Mucosa of stomach (tissue), 1 donor: ENCODE measurements at regions not wholly inside any gene's neighbourhood (a gene's known extent, or its start where the extent isn't known, plus 50 kb on each side); places are given as distances from the start of the nearest gene placed in this dataset.

ENCODE experiments used
- H3K27me3 ChIP-seq: one replicate; pipeline ENCODE4 v1.7.0; 2013; ENCODE audit warnings: mild to moderate bottlenecking, low read length; ENCODE audit not compliant: control insufficient read depth, insufficient read depth
- H3K36me3 ChIP-seq: one replicate; pipeline ENCODE4 v1.7.0; 2013; ENCODE audit warnings: low read length; ENCODE audit not compliant: control insufficient read depth, insufficient read depth
- H3K4me1 ChIP-seq: one replicate; pipeline ENCODE4 v1.7.0; 2013; ENCODE audit warnings: mild to moderate bottlenecking, low read length; ENCODE audit not compliant: control insufficient read depth, insufficient read depth
- H3K4me3 ChIP-seq: one replicate; pipeline ENCODE4 v1.7.0; 2013; ENCODE audit warnings: low read length
- H3K9ac ChIP-seq: one replicate; pipeline ENCODE4 v1.7.0; 2013; ENCODE audit warnings: mild to moderate bottlenecking, low read length, moderate library complexity
- H3K9me3 ChIP-seq: one replicate; pipeline ENCODE4 v1.7.0; 2013; ENCODE audit warnings: mild to moderate bottlenecking, low read length, moderate library complexity; ENCODE audit not compliant: control insufficient read depth
- donor health status: Pancreatic carcinoma.

DNA sequence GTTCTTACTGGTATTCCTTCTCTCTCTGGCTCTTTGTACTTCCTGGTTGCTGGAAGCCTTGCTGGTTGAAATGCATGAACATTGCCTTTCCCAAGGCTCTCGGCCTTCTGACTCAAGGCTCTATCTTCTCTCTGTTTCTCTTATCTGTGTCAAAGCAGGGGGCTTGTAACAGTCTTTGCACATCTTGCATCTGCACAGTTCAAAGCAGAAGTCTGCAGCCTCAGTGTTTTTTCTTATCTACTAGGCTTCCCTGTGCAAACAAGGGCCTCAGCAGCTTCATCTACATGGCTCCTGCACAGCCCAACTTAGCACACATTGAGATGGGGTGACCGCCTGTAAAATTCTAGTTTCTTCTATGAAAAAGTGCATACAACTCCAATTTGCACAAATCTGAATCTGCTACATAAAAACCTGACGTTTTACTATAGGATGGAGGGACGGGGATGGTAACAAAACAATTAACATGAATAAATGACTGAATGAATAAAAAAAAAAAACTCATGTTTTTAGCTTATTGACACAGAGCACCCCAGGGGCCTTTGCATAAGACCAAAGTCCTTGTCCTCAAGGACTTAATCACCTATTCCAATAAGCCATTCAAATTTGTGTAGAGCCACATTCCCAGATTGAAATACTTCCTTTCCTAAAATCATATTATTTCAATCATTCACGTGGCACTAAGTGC, 458.3 kb downstream of the LMO4 start:
- H3K36me3 ChIP-seq: no peaks in the 10 kb centered on the region
- H3K4me3 ChIP-seq: no peak overlapping the region
- H3K9me3 ChIP-seq: no peaks in the 10 kb centered on the region
- no peaks in the 10 kb centered on the region for H3K27me3 ChIP-seq
- no peak overlapping the region for H3K9ac ChIP-seq
- peaks cover 43% of the 10 kb centered on the region for H3K4me1 ChIP-seq

DNA sequence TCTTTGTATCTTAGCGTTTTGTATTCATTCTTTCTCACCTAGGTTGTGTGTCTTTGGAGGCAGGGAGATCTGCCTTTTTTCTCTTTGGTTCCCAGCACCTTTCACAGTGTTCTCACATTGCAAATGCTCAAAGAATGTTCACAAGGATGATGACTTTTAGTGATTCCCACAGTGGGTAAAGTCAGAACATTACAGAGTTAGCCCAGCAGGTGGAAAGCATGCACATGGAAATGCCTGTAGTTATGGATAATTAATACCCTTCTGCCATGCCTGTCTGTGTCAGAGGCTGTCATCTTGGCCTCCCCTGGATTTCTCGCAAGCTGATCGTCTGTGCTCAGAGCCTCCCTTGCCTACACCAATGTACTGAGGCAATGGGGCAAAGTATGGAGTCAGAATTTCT, 458.9 kb downstream of the LMO4 start:
- Histone ChIP-seq H3K36me3 (no peaks in the 10 kb centered on the region), H3K4me3 (no peak overlapping the region), H3K27me3 (no peaks in the 10 kb centered on the region), H3K9me3 (no peaks in the 10 kb centered on the region), H3K4me1 (peaks cover 49% of the 10 kb centered on the region), H3K9ac (no peak overlapping the region)

DNA sequence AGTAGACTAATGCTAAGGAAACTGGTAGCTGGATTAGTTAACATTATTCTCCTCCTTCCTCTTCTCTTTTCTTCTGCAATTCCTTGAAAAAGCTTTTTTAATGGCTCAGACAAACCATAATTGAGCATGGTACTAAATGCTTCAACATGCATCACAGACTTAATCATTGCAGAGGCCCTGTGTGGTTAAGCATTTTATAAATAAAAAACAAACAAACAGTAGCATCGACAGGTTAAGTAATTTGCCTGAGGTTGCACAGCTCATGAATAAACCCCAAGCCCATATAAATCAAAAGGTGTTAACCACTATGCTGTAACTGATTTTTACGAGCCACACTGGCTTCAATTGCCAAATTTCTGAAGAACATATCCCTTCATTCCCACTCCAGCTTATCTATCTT, 462.1 kb downstream of the LMO4 start:
- Histone ChIP-seq H3K4me3 (no peak overlapping the region), H3K9ac (no peak overlapping the region), H3K4me1 (peaks cover 46% of the 10 kb centered on the region), H3K36me3 (no peaks in the 10 kb centered on the region), H3K9me3 (no peaks in the 10 kb centered on the region), H3K27me3 (no peaks in the 10 kb centered on the region)

DNA sequence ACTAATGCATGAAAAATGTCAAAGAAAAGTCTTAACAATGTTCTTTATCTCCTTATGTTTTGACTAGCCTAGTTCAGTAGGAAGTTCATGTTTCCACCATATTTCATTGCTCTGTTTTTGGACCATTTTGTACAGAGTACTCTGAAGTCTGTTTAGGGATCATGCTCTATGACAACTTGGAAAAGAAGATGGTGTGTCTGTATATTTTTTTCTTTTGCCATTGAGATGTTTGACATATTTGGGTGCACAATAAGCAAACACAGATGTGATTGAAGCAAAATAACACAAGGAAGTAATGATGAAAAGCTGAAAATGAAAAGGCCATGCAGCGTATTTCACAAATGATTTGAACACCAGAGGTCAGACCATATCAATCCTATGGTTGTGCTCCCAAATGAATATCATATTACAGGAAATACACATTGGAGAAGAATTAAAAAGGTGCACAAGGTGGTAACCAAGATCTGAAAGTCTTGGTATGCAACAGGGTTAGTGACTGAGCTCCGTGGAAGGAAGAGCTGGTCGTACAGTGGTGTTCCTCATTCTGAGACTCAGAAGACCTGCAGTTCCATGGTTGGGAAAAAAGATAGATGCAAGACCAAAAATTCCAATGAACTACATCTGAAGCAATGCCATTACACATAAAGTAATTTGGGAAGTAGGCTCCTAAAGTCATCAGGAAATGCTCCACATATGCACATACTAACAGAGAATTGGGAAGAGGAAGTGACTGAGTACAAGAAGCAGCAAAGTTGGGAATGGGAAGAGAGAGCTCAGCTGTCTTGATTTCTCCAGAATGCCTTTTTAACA, 463.5 kb downstream of the LMO4 start:
- Histone ChIP-seq H3K4me3 (no peak overlapping the region), H3K9ac (no peak overlapping the region), H3K4me1 (peaks cover 43% of the 10 kb centered on the region), H3K27me3 (no peaks in the 10 kb centered on the region), H3K36me3 (no peaks in the 10 kb centered on the region), H3K9me3 (no peaks in the 10 kb centered on the region)

DNA sequence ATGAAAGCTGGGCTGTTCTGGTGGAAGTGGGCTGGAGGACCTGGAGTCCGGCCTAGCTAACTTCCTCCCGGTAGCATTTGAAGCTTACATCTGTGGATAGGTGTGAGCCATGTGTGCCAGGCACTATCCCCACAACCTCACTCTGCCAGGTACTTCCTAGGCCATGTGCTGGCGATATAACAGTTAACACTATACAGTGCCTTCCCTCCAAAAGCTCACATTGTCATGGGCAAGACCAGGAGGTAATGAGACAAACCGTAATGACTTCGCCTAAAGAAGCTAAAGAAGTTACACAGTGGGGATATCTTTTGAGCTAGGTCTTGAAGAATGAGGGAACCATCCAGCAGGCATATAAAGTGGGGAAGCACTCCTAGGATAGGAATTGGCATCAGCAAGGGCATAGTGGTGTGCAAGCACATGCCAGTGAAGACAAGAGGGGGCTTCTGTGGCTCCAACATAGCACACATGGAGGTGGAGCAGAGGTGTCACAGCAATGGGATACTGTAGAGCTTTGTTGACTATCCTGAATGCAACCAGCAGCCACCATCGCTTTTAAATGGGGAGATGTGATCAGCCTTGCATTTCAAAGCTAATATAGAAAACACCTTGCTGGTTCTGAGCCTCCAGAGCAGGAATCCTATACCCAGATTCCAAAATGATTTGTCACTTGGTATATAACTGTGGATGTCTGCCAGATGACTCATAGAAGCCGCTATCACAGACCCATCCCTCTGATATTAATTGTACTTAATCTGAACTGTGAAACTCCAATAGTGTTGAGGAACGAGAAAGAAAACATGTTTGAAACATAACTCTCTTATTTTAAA, 466.3 kb downstream of the LMO4 start:
- no peaks in the 10 kb centered on the region for H3K9me3 ChIP-seq
- H3K36me3 ChIP-seq: no peaks in the 10 kb centered on the region
- H3K27me3 ChIP-seq: no peaks in the 10 kb centered on the region
- peaks cover 38% of the 10 kb centered on the region for H3K4me1 ChIP-seq
- no peak overlapping the region for H3K9ac ChIP-seq
- no peak overlapping the region for H3K4me3 ChIP-seq

DNA sequence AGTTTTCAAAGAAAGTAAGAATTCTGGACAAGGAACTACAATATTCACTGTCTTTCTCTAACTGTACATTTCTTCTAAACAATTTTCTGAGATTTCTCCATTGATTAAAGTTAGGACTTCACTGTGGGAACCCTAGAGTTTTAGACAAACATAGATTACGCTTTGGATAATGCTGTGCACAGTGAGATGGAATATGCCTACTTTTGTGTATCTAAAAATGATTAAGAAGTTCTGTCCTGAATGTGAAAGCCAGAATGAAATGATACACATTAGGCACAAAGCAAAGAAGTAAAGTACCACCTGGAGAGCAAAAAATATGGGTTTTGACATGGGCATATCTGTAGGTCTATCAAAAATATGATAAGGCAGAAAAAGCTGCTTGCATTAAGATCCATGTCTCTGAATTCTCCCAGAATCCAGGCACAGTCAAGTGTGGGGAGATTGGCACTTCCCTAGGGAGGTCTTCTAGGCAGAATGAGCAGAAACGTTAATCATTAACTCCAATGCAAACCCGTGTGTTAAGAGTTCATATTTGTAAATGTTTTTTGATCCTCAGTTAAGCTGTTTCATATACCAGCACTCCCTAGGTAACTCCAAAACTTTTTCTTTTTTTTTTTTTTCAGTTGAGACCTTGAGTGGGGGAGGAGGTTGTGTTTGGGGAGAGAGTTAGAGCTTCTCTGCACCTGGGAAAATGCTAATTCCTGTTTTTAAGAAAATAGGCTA, 467.1 kb downstream of the LMO4 start:
- H3K9me3 ChIP-seq: no peaks in the 10 kb centered on the region
- H3K27me3 ChIP-seq: no peaks in the 10 kb centered on the region
- no peak overlapping the region for H3K9ac ChIP-seq
- H3K36me3 ChIP-seq: no peaks in the 10 kb centered on the region
- H3K4me1 ChIP-seq: peaks cover 38% of the 10 kb centered on the region
- H3K4me3 ChIP-seq: no peak overlapping the region

DNA sequence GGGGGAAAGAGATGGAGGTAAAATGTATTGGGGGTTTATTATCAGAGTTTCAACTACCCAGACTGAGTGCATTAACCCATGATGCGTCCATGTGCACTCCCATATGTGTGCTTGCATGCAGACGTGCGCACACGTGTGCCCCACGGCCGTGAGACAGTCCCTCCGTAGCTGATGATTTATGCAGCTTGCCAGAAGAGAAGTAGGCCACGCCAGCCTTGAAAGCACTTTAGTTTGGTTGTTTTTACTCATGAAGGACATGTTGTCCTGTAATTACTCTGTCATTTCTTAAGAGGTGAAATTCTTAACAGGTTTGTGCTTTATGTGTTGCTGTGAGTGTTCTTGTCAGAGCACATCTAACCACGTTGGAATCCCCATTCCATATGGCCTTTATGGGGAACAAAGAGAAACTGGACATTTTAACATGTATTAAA, 467.8 kb downstream of the LMO4 start:
- Histone ChIP-seq H3K9ac (no peak overlapping the region), H3K4me3 (no peak overlapping the region), H3K4me1 (peaks cover 38% of the 10 kb centered on the region), H3K27me3 (no peaks in the 10 kb centered on the region), H3K36me3 (no peaks in the 10 kb centered on the region), H3K9me3 (no peaks in the 10 kb centered on the region)

DNA sequence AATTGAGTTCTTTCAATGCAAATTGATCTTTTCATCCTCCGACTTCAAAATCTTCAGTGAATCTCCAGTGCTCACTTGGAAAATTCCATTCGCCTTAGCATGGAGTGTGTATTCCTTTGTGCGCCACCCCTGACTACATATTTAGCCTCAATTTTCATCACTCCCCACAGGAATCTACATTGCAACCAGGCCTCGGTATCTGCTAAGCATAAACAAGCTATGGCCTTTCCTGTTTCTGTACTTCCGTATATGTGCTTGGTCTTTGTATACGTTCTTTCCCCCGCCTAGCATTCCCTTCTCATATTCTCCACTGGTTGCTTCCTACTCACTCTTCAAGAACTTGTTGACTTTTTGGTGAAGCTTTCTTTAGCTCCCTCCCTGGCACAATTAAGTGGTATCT, 470.8 kb downstream of the LMO4 start:
- peaks cover 22% of the 10 kb centered on the region for H3K4me1 ChIP-seq
- H3K9me3 ChIP-seq: no peaks in the 10 kb centered on the region
- no peaks in the 10 kb centered on the region for H3K27me3 ChIP-seq
- H3K9ac ChIP-seq: no peak overlapping the region
- no peak overlapping the region for H3K4me3 ChIP-seq
- no peaks in the 10 kb centered on the region for H3K36me3 ChIP-seq

DNA sequence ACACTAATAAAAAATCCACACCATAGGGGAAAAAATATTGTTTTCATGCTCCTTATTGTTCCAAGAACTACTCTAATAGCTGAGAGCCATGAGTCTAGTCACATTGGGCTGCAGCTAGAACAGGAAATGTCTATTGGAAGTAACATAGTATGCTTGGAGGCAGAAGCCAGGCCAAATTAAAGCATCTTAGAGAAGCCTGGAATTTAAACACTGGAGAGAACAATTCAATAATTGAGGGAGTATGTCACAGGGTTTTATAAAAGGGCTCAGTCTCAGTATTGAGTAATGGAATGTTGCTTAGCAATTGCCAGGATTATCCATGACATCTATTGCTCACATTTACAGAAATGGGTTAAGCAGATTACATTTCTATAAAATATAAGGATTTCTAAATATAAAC, 471.3 kb downstream of the LMO4 start:
- Histone ChIP-seq H3K4me1 (peaks cover 16% of the 10 kb centered on the region), H3K9me3 (no peaks in the 10 kb centered on the region), H3K4me3 (no peak overlapping the region), H3K36me3 (no peaks in the 10 kb centered on the region), H3K27me3 (no peaks in the 10 kb centered on the region), H3K9ac (no peak overlapping the region)

DNA sequence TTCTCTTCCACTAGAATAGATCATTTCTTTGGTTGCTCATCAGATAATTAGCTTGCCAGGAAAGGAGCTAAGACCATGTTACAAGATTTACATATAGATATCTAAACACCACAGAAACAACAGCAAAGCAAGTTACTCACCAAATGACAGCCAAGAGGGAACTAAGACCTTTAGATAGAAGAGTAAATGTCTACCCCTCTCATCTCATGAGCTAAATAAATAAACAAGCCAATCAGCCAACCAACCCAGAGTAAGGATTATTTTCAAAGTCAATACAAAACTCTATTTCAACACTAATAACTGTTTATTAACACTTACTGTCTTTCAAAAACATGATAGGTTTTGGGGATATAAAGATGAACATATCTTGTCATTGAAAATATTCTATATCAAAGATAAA, 474.7 kb downstream of the LMO4 start:
- no peak overlapping the region for H3K9ac ChIP-seq
- H3K36me3 ChIP-seq: no peaks in the 10 kb centered on the region

DNA sequence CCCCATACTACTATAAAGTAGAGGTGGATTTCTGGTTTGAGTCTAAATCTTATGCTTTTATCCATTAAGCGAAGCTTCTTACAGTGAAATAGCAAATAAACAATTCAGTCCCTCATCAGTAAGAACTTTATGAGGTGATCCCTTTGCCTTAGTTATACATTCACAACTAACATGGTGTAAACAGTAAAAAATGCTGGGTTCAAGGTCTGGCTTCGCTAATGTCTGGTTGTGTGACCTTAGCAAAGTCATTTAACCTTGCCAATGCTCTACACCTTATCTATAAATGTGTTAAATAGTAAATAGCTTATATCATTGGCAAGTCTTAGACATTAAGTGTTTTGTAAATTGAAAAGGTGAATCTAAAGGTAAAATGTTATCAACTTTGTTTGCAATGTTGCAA, 475.4 kb downstream of the LMO4 start:
- H3K9me3 ChIP-seq: no peaks in the 10 kb centered on the region
- H3K36me3 ChIP-seq: no peaks in the 10 kb centered on the region
- peaks cover 26% of the 10 kb centered on the region for H3K4me1 ChIP-seq
- no peak overlapping the region for H3K9ac ChIP-seq
- H3K27me3 ChIP-seq: no peaks in the 10 kb centered on the region
- H3K4me3 ChIP-seq: no peak overlapping the region

More for the DNA sequence above, 474.7 kb downstream of the LMO4 start:
- Histone ChIP-seq H3K4me1 (peaks cover 20% of the 10 kb centered on the region), H3K9me3 (no peaks in the 10 kb centered on the region), H3K27me3 (no peaks in the 10 kb centered on the region), H3K4me3 (no peak overlapping the region)
